ENCODE measurements at regions not wholly inside any gene's neighbourhood (a gene's known extent, or its start where the extent isn't known, plus 50 kb on each side); places are given as distances from the start of the nearest gene placed in this dataset.

- H3K79me2 ChIP-seq (ENCODE audit: insufficient read depth, low read length) = no peaks in the 10 kb centered on the region
- no peak overlapping the region for H3K4me2 ChIP-seq (ENCODE audit: insufficient read depth, insufficient read length, low read length)
- peaks cover 2 to 8% (median 2%) of the 10 kb centered on the region in 3 experiments; a peak in 4 of 7 replicates for H3K36me3 Mint-ChIP-seq (ENCODE audit: insufficient read depth in 1 of 3, low read depth in 3 of 3)
- no peak overlapping the region for H4K5ac ChIP-seq (ENCODE audit: insufficient read length, low read depth, low read length)
- DNase-seq = no peak
- H2BK15ac ChIP-seq (ENCODE audit: low read depth, low read length) = no peak overlapping the region
- H3K79me1 ChIP-seq (ENCODE audit: insufficient read depth, low read depth, low read length, poor library complexity, severe bottlenecking) = no peaks in the 10 kb centered on the region
- no peak overlapping the region for H3K23ac ChIP-seq (ENCODE audit: insufficient read length, low read depth, low read length)
- H2BK120ac ChIP-seq (ENCODE audit: low read depth, low read length, poor library complexity, severe bottlenecking) = no peak overlapping the region
- no peak overlapping the region for H2AK5ac ChIP-seq (ENCODE audit: insufficient read length, low read length)
- H3K27me3 ChIP-seq (ENCODE audit: insufficient read depth, low read length) = no peaks in the 10 kb centered on the region
- no peaks in the 10 kb centered on the region for H3K4me1 ChIP-seq (ENCODE audit: insufficient read depth, low read length)
- H3K18ac ChIP-seq (ENCODE audit: insufficient read length, low read depth, low read length) = no peak overlapping the region
- H3K27ac ChIP-seq (ENCODE audit: insufficient read length, low read depth, low read length) = no peak overlapping the region
- no peaks in the 10 kb centered on the region for H3K27me3 Mint-ChIP-seq (ENCODE audit: low read depth)
- H3K9ac ChIP-seq (ENCODE audit: extremely low read depth, insufficient read length, low read length) = no peak overlapping the region
- H3K27ac Mint-ChIP-seq = no peak overlapping the region
- no peaks in the 10 kb centered on the region for H3K9me3 ChIP-seq (ENCODE audit: control insufficient read depth, low read depth, low read length)
- no peak for TF ChIP-seq CTCF (conservative IDR thresholded peaks at IDR 0.05)
- no peak overlapping the region for H2BK5ac ChIP-seq (ENCODE audit: insufficient read length, low read length)
- peaks cover 3 to 9% of the 10 kb centered on the region in 2 experiments; a peak in 3 of 4 replicates for H3K4me1 Mint-ChIP-seq
- no peaks in the 10 kb centered on the region for H4K20me1 ChIP-seq (ENCODE audit: control insufficient read depth, insufficient read depth, insufficient read length)
- H3K56ac ChIP-seq (ENCODE audit: insufficient read length, low read depth, low read length) = no peak overlapping the region
- H4K8ac ChIP-seq (replicated peaks; ENCODE audit: insufficient read length, low read depth, low read length) = no peak overlapping the region
- no peak overlapping the region for H4K91ac ChIP-seq (ENCODE audit: insufficient read length, low read depth, low read length)
- no peak overlapping the region for H2BK12ac ChIP-seq (ENCODE audit: insufficient read length, low read depth, low read length)
- H3K4me3 Mint-ChIP-seq = no peak overlapping the region
- H2AFZ ChIP-seq (ENCODE audit: low read length) = no peak overlapping the region
- no peaks in the 10 kb centered on the region for H3K23me2 ChIP-seq (ENCODE audit: insufficient read length, low read depth, low read length, poor library complexity, severe bottlenecking)
- no peak overlapping the region for H3T11ph ChIP-seq (ENCODE audit: low read length)
- H3K9me3 Mint-ChIP-seq = peaks cover 0 to 5% of the 10 kb centered on the region in 2 experiments; a peak in 4 of 5 replicates
- H2BK20ac ChIP-seq (ENCODE audit: low read depth, low read length, poor library complexity, severe bottlenecking) = no peak overlapping the region
- no CpG with 5 or more reads among the region's 2 CpGs for WGBS (ENCODE audit: extremely low coverage, insufficient read length, low lambda C conversion rate)
- H3K4ac ChIP-seq (ENCODE audit: low read depth, low read length) = no peak overlapping the region
- no peak overlapping the region for H3K14ac ChIP-seq (ENCODE audit: insufficient read depth, low read length)
These were observed 2512.0 kb downstream of the PCDH9 start for GRCh38 chr13:64718116-64718515.
